Breast epithelium (tissue), 4 donors: ENCODE measurements at regions not wholly inside any gene's neighbourhood (a gene's known extent, or its start where the extent isn't known, plus 50 kb on each side); places are given as distances from the start of the nearest gene placed in this dataset.

ENCODE experiments used
- DNase-seq, 2 donors: peaks; one replicate each; pipeline ENCODE4 v3.0.0-alpha.2; 2019; ENCODE audit warnings: low spot score in 2 of 2
- H3K27ac ChIP-seq, 2 donors: fragments of 200-600 bp; sonication (generic) in 1 of 2; one replicate each; pipeline ENCODE4 v1.5.1; 2016 to 2019; ENCODE audit warnings: mild to moderate bottlenecking in 1 of 2
- H3K27me3 ChIP-seq, 2 donors: fragments of 200-600 bp; sonication (generic) in 1 of 2; one replicate each; pipeline versions ENCODE4 v1.5.1 to v1.6.0; 2017 to 2019; ENCODE audit warnings: control low read depth in 1 of 2, mild to moderate bottlenecking in 1 of 2
- H3K36me3 ChIP-seq: fragments of 200-600 bp; one replicate; pipeline ENCODE4 v1.5.1; 2019
- H3K4me1 ChIP-seq, 2 donors: fragments of 200-600 bp; sonication (generic); one replicate each; pipeline ENCODE4 v1.5.1; 2016 to 2019; ENCODE audit warnings: control low read depth in 1 of 2
- H3K4me3 ChIP-seq, 3 donors: fragments of 200-600 bp; sonication (generic); 1 replicate in 2 of 3; 2 replicates in 1 of 3; pipeline ENCODE4 v1.5.1; 2016 to 2019; ENCODE audit warnings: mild to moderate bottlenecking in 3 of 3, moderate library complexity in 2 of 3
- H3K9me3 ChIP-seq, 2 donors: fragments of 200-600 bp; sonication (generic) in 1 of 2; one replicate each; pipeline ENCODE4 v1.5.1; 2016 to 2019; ENCODE audit warnings: control low read depth in 1 of 2
- POLR2A ChIP-seq: fragments of 450-650 bp; IDR thresholded peaks from one replicate; pipeline ENCODE4 v1.6.1; 2016; ENCODE audit warnings: antibody characterized with exemption, mild to moderate bottlenecking, moderate library complexity
- POLR2AphosphoS5 ChIP-seq, 3 donors: sonication (generic); formaldehyde crosslinking; IDR thresholded peaks; one replicate each; pipeline ENCODE4 v1.6.1; 2017; ENCODE audit warnings: antibody characterized with exemption in 3 of 3
- intact Hi-C: fragments of 100-400 bp; cut with DNase I; formaldehyde crosslinking; loops from one replicate; pipeline ENCODE4 v1.15.1; 2023; ENCODE audit warnings: low total_unique reads
- TF ChIP-seq, protein P1 (sequence below), 3 donors: fragments of 450-650 bp; IDR thresholded peaks; one replicate each; pipeline ENCODE4 v1.5.1; 2016 to 2017; ENCODE audit warnings: antibody characterized with exemption in 3 of 3, mild to moderate bottlenecking in 3 of 3, moderate library complexity in 3 of 3

- H3K36me3 ChIP-seq = no peaks in the 10 kb centered on the region
- no peak for TF ChIP-seq POLR2A
- TF ChIP-seq, protein P1, sequence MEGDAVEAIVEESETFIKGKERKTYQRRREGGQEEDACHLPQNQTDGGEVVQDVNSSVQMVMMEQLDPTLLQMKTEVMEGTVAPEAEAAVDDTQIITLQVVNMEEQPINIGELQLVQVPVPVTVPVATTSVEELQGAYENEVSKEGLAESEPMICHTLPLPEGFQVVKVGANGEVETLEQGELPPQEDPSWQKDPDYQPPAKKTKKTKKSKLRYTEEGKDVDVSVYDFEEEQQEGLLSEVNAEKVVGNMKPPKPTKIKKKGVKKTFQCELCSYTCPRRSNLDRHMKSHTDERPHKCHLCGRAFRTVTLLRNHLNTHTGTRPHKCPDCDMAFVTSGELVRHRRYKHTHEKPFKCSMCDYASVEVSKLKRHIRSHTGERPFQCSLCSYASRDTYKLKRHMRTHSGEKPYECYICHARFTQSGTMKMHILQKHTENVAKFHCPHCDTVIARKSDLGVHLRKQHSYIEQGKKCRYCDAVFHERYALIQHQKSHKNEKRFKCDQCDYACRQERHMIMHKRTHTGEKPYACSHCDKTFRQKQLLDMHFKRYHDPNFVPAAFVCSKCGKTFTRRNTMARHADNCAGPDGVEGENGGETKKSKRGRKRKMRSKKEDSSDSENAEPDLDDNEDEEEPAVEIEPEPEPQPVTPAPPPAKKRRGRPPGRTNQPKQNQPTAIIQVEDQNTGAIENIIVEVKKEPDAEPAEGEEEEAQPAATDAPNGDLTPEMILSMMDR (IDR thresholded peaks at IDR 0.05) = no peak
- TF ChIP-seq POLR2AphosphoS5 (IDR thresholded peaks at IDR 0.05) = no peak
- DNase-seq = no peak
- no peak overlapping the region for H3K27ac ChIP-seq
- no peak overlapping the region for H3K4me3 ChIP-seq
- H3K27me3 ChIP-seq = no peaks in the 10 kb centered on the region
- intact Hi-C loops = no loop called here
- no peaks in the 10 kb centered on the region for H3K4me1 ChIP-seq
- H3K9me3 ChIP-seq = peaks cover 13 to 20% of the 10 kb centered on the region in 2 donors
Measured at GRCh38 chr9:30201024-30201423, 2183.4 kb upstream of the ACO1 start.

DNA sequence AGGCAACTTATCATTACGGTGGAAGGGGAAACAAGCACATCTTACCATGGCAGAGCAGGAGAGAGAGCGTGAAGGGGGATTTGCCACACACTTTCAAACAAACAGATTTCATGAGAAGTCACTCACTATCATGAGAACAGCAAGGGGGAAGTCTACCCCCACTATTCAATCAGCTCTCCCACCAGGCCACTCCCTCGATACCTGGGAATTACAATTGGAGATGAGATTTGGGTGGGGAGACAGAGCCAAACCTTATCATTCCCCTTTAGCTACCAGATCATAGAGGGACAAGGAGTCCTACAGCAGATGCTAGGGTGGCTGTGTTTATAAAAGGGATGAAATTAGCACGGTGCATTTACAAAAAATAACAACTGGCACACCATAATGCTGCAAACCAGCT is 2149.4 kb upstream of the ACO1 start:
- Histone ChIP-seq H3K27me3 (no peaks in the 10 kb centered on the region), H3K36me3 (no peaks in the 10 kb centered on the region), H3K4me1 (no peaks in the 10 kb centered on the region), H3K27ac (no peak overlapping the region), H3K9me3 (no peaks in the 10 kb centered on the region), H3K4me3 (no peak overlapping the region)
- TF ChIP-seq POLR2A = no peak
- no peak for TF ChIP-seq POLR2AphosphoS5 (IDR thresholded peaks at IDR 0.05)
- TF ChIP-seq, protein P1 (IDR thresholded peaks at IDR 0.05) = no peak
- no peak for DNase-seq
- intact Hi-C loops = no loop called here

GRCh38 chr9:30235564-30235963 is 2148.9 kb upstream of the ACO1 start:
- DNase-seq = no peak
- Histone ChIP-seq H3K4me3 (no peak overlapping the region), H3K27ac (no peak overlapping the region), H3K4me1 (no peaks in the 10 kb centered on the region), H3K9me3 (no peaks in the 10 kb centered on the region), H3K27me3 (no peaks in the 10 kb centered on the region), H3K36me3 (no peaks in the 10 kb centered on the region)
- intact Hi-C loops = no loop called here
- TF ChIP-seq, protein P1 (IDR thresholded peaks at IDR 0.05) = no peak
- TF ChIP-seq POLR2A (no peak), POLR2AphosphoS5 (IDR thresholded peaks at IDR 0.05) (no peak)

DNA sequence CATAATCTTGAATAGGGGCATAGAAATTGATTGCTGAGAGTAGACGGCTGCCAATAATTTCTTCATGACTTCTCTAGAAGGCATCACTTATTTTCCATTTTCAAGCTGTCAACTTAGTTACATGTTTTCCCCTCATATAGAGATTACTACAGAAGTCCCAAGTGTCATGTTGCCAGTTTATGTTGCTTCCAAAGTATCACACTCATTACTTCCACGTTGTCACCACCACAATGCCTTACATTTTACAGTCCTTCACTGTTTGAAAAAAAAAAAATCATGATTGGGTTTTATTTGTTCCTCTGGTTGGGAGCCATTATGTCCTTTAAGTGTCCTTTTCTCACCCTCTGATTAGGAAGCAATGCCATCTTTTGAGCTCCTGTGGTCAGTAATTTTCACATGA is 2144.6 kb upstream of the ACO1 start:
- Histone ChIP-seq H3K27me3 (peaks cover 0 to 2% of the 10 kb centered on the region in 2 donors), H3K27ac (no peak overlapping the region), H3K4me1 (no peaks in the 10 kb centered on the region), H3K4me3 (no peak overlapping the region), H3K36me3 (no peaks in the 10 kb centered on the region), H3K9me3 (no peaks in the 10 kb centered on the region)
- intact Hi-C loops = no loop called here
- no peak for DNase-seq
- TF ChIP-seq, protein P1 (IDR thresholded peaks at IDR 0.05) = no peak
- TF ChIP-seq POLR2A (no peak), POLR2AphosphoS5 (IDR thresholded peaks at IDR 0.05) (no peak)

DNA sequence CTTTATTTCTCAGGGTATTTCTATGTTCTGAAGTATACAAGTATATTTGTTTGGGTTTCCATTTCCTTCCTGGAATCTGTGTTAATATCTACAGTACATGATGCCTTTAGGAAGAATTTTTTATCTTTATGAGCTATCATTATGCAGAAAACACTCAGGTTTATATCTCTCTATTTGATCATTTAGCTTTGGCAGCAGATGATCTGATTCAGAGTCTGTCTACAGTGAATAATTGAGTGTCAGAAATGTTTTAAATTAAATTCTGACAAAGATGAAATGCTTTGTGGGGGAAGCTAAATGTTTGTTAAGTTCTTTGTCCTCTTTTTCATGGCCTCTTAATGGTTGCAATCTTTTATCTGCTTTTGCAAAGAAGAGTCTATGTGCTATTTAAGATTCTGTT is 2141.0 kb upstream of the ACO1 start:
- H3K9me3 ChIP-seq = no peaks in the 10 kb centered on the region
- H3K4me1 ChIP-seq = no peaks in the 10 kb centered on the region
- intact Hi-C loops = no loop called here
- no peak for DNase-seq
- no peak overlapping the region for H3K27ac ChIP-seq
- H3K36me3 ChIP-seq = no peaks in the 10 kb centered on the region
- H3K4me3 ChIP-seq = no peak overlapping the region
- TF ChIP-seq, protein P1 (IDR thresholded peaks at IDR 0.05) = no peak
- TF ChIP-seq POLR2A (no peak), POLR2AphosphoS5 (IDR thresholded peaks at IDR 0.05) (no peak)
- peaks cover 0 to 2% of the 10 kb centered on the region in 2 donors for H3K27me3 ChIP-seq
